H1 (cell line): ENCODE measurements at regions not wholly inside any gene's neighbourhood (a gene's known extent, or its start where the extent isn't known, plus 50 kb on each side); places are given as distances from the start of the nearest gene placed in this dataset.

Experiments used
- CTCF ChIP-seq, 3 experiments: IDR thresholded peaks; 1 replicate in 2 of 3; 2 replicates in 1 of 3; pipeline versions ENCODE4 v1.5.1 to v1.6.1; 2011; ENCODE audit warnings: low read length in 3 of 3, mild to moderate bottlenecking in 3 of 3, inconsistent platforms in 2 of 3, low read depth in 1 of 3, moderate library complexity in 1 of 3; ENCODE audit not compliant: insufficient read depth in 1 of 3; ENCODE audit errors: control extremely low read depth in 1 of 3
- EP300 ChIP-seq, 2 experiments: IDR thresholded peaks; 1 replicate in 1 of 2; 2 replicates in 1 of 2; pipeline ENCODE4 v1.6.1; 2011 to 2012; ENCODE audit warnings: low read depth in 2 of 2, low read length in 2 of 2, mild to moderate bottlenecking in 2 of 2, borderline replicate concordance in 1 of 2, inconsistent platforms in 1 of 2, moderate library complexity in 1 of 2

- peak; percentile 49 to 69 (median 61) for TF ChIP-seq CTCF (IDR thresholded peaks at IDR 0.05; ENCODE audit: control extremely low read depth in 1 of 3, insufficient read depth in 1 of 3, low read depth in 1 of 3, low read length in 3 of 3)
- no peak for TF ChIP-seq EP300 (IDR thresholded peaks at IDR 0.05; ENCODE audit: borderline replicate concordance in 1 of 2, low read depth in 2 of 2, low read length in 2 of 2)
Measured at GRCh38 chr14:104473244-104473565, 106.4 kb upstream of the C14orf180 start (continued).
